HepG2 (cell line): ENCODE measurements at regions not wholly inside any gene's neighbourhood (a gene's known extent, or its start where the extent isn't known, plus 50 kb on each side); places are given as distances from the start of the nearest gene placed in this dataset.

Experiments used
- ATAC-seq: fragments of 200-7000 bp; cut with Tn5 transposase; 3 replicates; pipeline ENCODE4 v1.9.1; 2020; ENCODE audit warnings: mild to moderate bottlenecking, moderate library complexity
- BruUV-seq: library from RNA; stranded (reverse); fragments of 400-500 nt; replicated peaks from 2 replicates; lab custom pipeline; 2021; lab: Mats Ljungman, UMichigan
- CTCF ChIA-PET: fragments of 300-600 bp; formaldehyde crosslinking; extraction: SDS; loops from one replicate; lab custom pipeline; 2021; ENCODE audit warnings: low total read pairs, inconsistent platforms, low intra/inter-chr PET ratio; lab: Yijun Ruan, JAX
- POLR2A ChIA-PET: fragments of 350-600 bp; sonication (Branson Sonifier 250); formaldehyde crosslinking; loops from one replicate; lab custom pipeline; 2020; ENCODE audit warnings: antibody characterized with exemption, inconsistent platforms; lab: Yijun Ruan, JAX
- DNase-seq: peaks from one replicate; pipeline ENCODE4 v3.0.0-alpha.2; 2015; ENCODE audit warnings: low spot score
- FAIRE-seq: peaks from 3 replicates; lab custom pipeline; 2011; peaks lifted over from hg19 to GRCh38; lab: Jason Lieb, UNC
- H2AFZ ChIP-seq: one replicate; pipeline ENCODE4 v1.6.1; 2011; ENCODE audit warnings: low read length, inconsistent platforms
- H3K27ac ChIP-seq: fragments of 300-600 bp; 3 replicates; pipeline ENCODE4 v1.8.0; 2011; ENCODE audit warnings: mixed run types, mild to moderate bottlenecking, mixed read lengths, low read length, inconsistent platforms; ENCODE audit not compliant: insufficient read depth; ENCODE audit errors: extremely low read length
- H3K27me3 ChIP-seq, 2 experiments: fragments of 200-600 bp in 1 of 2; 2 replicates in 1 of 2; 3 replicates in 1 of 2; pipeline versions ENCODE4 v1.6.0 to v1.8.0; 2011; ENCODE audit warnings: low read length in 2 of 2, mild to moderate bottlenecking in 2 of 2, moderate library complexity in 2 of 2, inconsistent platforms in 1 of 2; ENCODE audit not compliant: insufficient read depth in 2 of 2, control insufficient read depth in 1 of 2
- H3K36me3 ChIP-seq, 2 experiments: fragments of 200-600 bp in 1 of 2; replicated peaks in 1 of 2; 2 replicates in 1 of 2; 3 replicates in 1 of 2; pipeline versions ENCODE4 v1.5.1 to v1.8.0; 2011; ENCODE audit warnings: low read length in 2 of 2, inconsistent platforms in 1 of 2; ENCODE audit not compliant: insufficient read depth in 2 of 2, control insufficient read depth in 1 of 2
- H3K4me1 ChIP-seq: 2 replicates; pipeline ENCODE4 v1.5.1; 2012; ENCODE audit warnings: low read length, inconsistent platforms; ENCODE audit not compliant: insufficient read depth
- H3K4me2 ChIP-seq: 2 replicates; pipeline ENCODE4 v1.6.0; 2011; ENCODE audit warnings: low read depth, low read length, inconsistent platforms
- H3K4me3 ChIP-seq, 3 experiments: fragments of 200-600 bp in 1 of 3; sonication (generic), shearing (Covaris generic) in 1 of 3; replicated peaks in 1 of 3; 2 replicates each; pipeline ENCODE4 v1.5.1; 2011 to 2016; ENCODE audit warnings: low read length in 3 of 3, inconsistent platforms in 2 of 3, low read depth in 2 of 3, mild to moderate bottlenecking in 2 of 3, control low read depth in 1 of 3, mixed read lengths in 1 of 3; ENCODE audit not compliant: insufficient read depth in 1 of 3
- H3K79me2 ChIP-seq: one replicate; pipeline ENCODE4 v1.6.1; 2011; ENCODE audit warnings: low read length, inconsistent platforms; ENCODE audit not compliant: insufficient read depth
- H3K9ac ChIP-seq: 2 replicates; pipeline ENCODE4 v1.6.0; 2011; ENCODE audit warnings: mild to moderate bottlenecking, low read depth, low read length, inconsistent platforms; ENCODE audit not compliant: insufficient read depth
- H3K9me3 ChIP-seq: 2 replicates; pipeline ENCODE4 v1.5.1; 2012; ENCODE audit warnings: mild to moderate bottlenecking, low read length
- H4K20me1 ChIP-seq: 2 replicates; pipeline ENCODE4 v1.6.0; 2011; ENCODE audit warnings: inconsistent platforms, mild to moderate bottlenecking, low read length, moderate library complexity; ENCODE audit not compliant: insufficient read depth
- ARNT2 ChIP-seq: sonication (generic); formaldehyde crosslinking; IDR thresholded peaks from 2 replicates; pipeline ENCODE4 v1.8.0; 2022; ENCODE audit warnings: mild to moderate bottlenecking, low read depth, missing genetic modification reagents, moderate library complexity
- CBX2 ChIP-seq, 2 experiments: fragments of 200-600 bp in 1 of 2; sonication (generic); formaldehyde crosslinking in 1 of 2; IDR thresholded peaks; 2 replicates each; pipeline versions ENCODE4 v1.7.0 to v1.8.1; 2018 to 2022; ENCODE audit warnings: low read depth in 2 of 2, low read length in 1 of 2, mild to moderate bottlenecking in 1 of 2, missing genetic modification reagents in 1 of 2
- ELF4 ChIP-seq: sonication (generic); formaldehyde crosslinking; IDR thresholded peaks from 2 replicates; pipeline ENCODE4 v1.5.0; 2020; ENCODE audit warnings: missing genetic modification reagents, mild to moderate bottlenecking, moderate library complexity, borderline replicate concordance
- KLF6 ChIP-seq: IDR thresholded peaks from 2 replicates; pipeline ENCODE4 v1.8.0; 2016; ENCODE audit warnings: missing biosample characterization, missing genetic modification reagents
- SCMH1 ChIP-seq: sonication (generic); formaldehyde crosslinking; IDR thresholded peaks from 2 replicates; pipeline ENCODE4 v1.9.0; 2021; ENCODE audit warnings: missing genetic modification reagents, mild to moderate bottlenecking, borderline replicate concordance
- SIX4 ChIP-seq: sonication (generic); formaldehyde crosslinking; IDR thresholded peaks from 2 replicates; pipeline ENCODE4 v1.4.0; 2020; ENCODE audit warnings: missing genetic modification reagents
- YEATS4 ChIP-seq: sonication (generic); formaldehyde crosslinking; IDR thresholded peaks from 2 replicates; pipeline ENCODE4 v1.4.0; 2020; ENCODE audit warnings: missing genetic modification reagents, borderline replicate concordance
- YY1 ChIP-seq: IDR thresholded peaks from 2 replicates; pipeline ENCODE4 v1.6.1; 2011; ENCODE audit warnings: low read length, low read depth, moderate library complexity, mild to moderate bottlenecking; ENCODE audit not compliant: insufficient read depth, insufficient replicate concordance
- ZNF205 ChIP-seq: IDR thresholded peaks from 2 replicates; pipeline ENCODE4 v1.6.1; 2018; ENCODE audit warnings: missing biosample characterization, missing genetic modification reagents
- ZNF44 ChIP-seq: sonication (generic); formaldehyde crosslinking; IDR thresholded peaks from 2 replicates; pipeline ENCODE4 v1.5.1; 2020; ENCODE audit warnings: mild to moderate bottlenecking, missing genetic modification reagents
- ZNF552 ChIP-seq: sonication (generic); formaldehyde crosslinking; IDR thresholded peaks from 2 replicates; pipeline ENCODE4 v1.9.0; 2022; ENCODE audit warnings: missing genetic modification reagents, mild to moderate bottlenecking, borderline replicate concordance
- ZNF781 ChIP-seq: sonication (generic); formaldehyde crosslinking; IDR thresholded peaks from 2 replicates; pipeline ENCODE4 v1.5.1; 2020; ENCODE audit warnings: borderline replicate concordance, mild to moderate bottlenecking, missing genetic modification reagents; ENCODE audit errors: not compliant biosample characterization
- ZSCAN30 ChIP-seq: sonication (generic); formaldehyde crosslinking; IDR thresholded peaks from 2 replicates; pipeline ENCODE4 v1.5.0; 2020; ENCODE audit warnings: mild to moderate bottlenecking, missing genetic modification reagents
- WGBS: methylation state at CpG from one replicate; pipeline ENCODE4 v1.1.6; 2017; ENCODE audit warnings: low lambda C conversion rate; 5-methylcytosine and 5-hydroxymethylcytosine counted together
- in situ Hi-C: cut with HindIII; loops from 2 replicates; pipeline ENCODE4 v1.10.0; 2017; ENCODE audit warnings: low pct_unique_long_range_greater_than_20kb; ENCODE audit not compliant: extremely low pct_ligation_motif_present
- intact Hi-C: fragments of 100-400 bp; cut with micrococcal nuclease; formaldehyde crosslinking; loops from one replicate; pipeline ENCODE4 v1.10.0; 2022; ENCODE audit not compliant: unreplicated experiment
- TF ChIP-seq, protein P1 (sequence below): sonication (generic); formaldehyde crosslinking; IDR thresholded peaks from 2 replicates; pipeline ENCODE4 v1.9.0; 2021; ENCODE audit warnings: missing genetic modification reagents, borderline replicate concordance
- TF ChIP-seq, protein P2 (sequence below): sonication (generic); formaldehyde crosslinking; IDR thresholded peaks from 2 replicates; pipeline ENCODE4 v1.5.1; 2020; ENCODE audit warnings: mild to moderate bottlenecking, moderate library complexity, missing genetic modification reagents
- TF ChIP-seq, protein P3 (sequence below): sonication (generic); formaldehyde crosslinking; IDR thresholded peaks from 2 replicates; pipeline ENCODE4 v1.4.0; 2020; ENCODE audit warnings: missing genetic modification reagents, borderline replicate concordance
- TF ChIP-seq, protein P4 (sequence below): sonication (generic); formaldehyde crosslinking; IDR thresholded peaks from 2 replicates; pipeline ENCODE4 v1.5.1; 2020; ENCODE audit warnings: missing genetic modification reagents, mild to moderate bottlenecking, borderline replicate concordance

DNA sequence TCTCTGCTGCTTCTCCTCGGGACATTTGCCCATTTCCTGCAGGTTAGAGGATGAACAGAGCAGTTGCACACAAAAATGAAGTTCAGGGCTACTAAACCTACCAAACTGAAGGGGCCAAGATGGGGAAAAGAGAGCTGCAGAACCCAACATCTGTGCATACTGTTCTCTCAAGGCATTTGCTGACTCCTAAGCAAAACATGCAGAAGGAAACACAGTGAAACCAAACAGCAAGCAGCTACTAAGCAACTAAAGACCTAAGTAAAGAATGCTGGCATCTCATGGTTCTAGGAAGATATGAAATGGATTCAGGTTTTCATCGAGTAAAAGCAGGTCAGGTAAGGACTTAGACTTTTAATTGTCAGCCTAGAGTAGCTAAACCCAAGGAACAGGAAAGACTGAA is 111.9 kb upstream of the SYT4 start (continued):
- TF ChIP-seq, protein P1, sequence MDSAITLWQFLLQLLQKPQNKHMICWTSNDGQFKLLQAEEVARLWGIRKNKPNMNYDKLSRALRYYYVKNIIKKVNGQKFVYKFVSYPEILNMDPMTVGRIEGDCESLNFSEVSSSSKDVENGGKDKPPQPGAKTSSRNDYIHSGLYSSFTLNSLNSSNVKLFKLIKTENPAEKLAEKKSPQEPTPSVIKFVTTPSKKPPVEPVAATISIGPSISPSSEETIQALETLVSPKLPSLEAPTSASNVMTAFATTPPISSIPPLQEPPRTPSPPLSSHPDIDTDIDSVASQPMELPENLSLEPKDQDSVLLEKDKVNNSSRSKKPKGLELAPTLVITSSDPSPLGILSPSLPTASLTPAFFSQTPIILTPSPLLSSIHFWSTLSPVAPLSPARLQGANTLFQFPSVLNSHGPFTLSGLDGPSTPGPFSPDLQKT (CRISPR knock-in tag), result no peak
- TF ChIP-seq YEATS4 (CRISPR knock-in tag) (no peak), SCMH1 (CRISPR knock-in tag) (no peak), CBX2 (IDR thresholded peaks at IDR 0.05; ENCODE audit: low read depth, low read length) (no peak), CBX2 (CRISPR knock-in tag; IDR thresholded peaks at IDR 0.05; ENCODE audit: low read depth) (no peak)
- TF ChIP-seq, all 625 proteins: peak for 0

DNA sequence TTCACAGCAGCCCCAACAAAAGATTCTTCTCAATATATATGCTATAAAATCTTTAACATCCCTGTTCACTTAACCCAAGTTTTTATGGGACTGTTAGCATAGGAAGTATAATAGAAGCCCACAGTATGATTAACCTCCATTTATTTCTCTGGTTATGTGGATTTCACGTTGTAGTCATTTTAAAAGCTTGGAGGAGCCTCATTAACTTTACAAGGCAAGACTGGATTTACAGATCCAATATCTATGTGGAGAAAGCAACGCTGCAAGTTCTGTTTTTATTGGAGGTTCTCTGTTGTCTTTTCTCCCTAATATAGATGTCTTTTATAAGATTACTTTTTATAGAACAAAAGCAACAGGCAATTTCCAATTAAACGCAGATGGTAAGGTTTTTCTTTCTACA is 114.9 kb upstream of the SYT4 start:
- no peaks in the 10 kb centered on the region for H3K27me3 ChIP-seq
- no peak overlapping the region for H3K27ac ChIP-seq
- no peak overlapping the region for H3K4me3 ChIP-seq
- H3K9me3 ChIP-seq, result no peaks in the 10 kb centered on the region
- H3K4me1 ChIP-seq, result no peaks in the 10 kb centered on the region
- no peak overlapping the region for H2AFZ ChIP-seq
- POLR2A ChIA-PET, result no interaction called here
- no peak overlapping the region for H3K9ac ChIP-seq
- H4K20me1 ChIP-seq, result no peaks in the 10 kb centered on the region
- DNase-seq (no peak), FAIRE-seq (no peak), ATAC-seq (no peak)
- CTCF ChIA-PET, result no interaction called here
- WGBS, result 0% methylated on average over 3 of the region's 3 CpGs
- no peak overlapping the region for H3K4me2 ChIP-seq
- in situ Hi-C loops, result no loop called here
- intact Hi-C loops, result loop anchor here (10.0 kb wide), 1 partner anchor 1277 kb away; no protein-coding TSS in a partner anchor
- no TSS peak for BruUV-seq
- H3K36me3 ChIP-seq, result no peaks in the 10 kb centered on the region
- no peaks in the 10 kb centered on the region for H3K79me2 ChIP-seq
- TF ChIP-seq, protein P2, sequence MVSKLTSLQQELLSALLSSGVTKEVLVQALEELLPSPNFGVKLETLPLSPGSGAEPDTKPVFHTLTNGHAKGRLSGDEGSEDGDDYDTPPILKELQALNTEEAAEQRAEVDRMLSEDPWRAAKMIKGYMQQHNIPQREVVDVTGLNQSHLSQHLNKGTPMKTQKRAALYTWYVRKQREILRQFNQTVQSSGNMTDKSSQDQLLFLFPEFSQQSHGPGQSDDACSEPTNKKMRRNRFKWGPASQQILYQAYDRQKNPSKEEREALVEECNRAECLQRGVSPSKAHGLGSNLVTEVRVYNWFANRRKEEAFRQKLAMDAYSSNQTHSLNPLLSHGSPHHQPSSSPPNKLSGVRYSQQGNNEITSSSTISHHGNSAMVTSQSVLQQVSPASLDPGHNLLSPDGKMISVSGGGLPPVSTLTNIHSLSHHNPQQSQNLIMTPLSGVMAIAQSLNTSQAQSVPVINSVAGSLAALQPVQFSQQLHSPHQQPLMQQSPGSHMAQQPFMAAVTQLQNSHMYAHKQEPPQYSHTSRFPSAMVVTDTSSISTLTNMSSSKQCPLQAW, result no peak
- TF ChIP-seq ELF4 (CRISPR knock-in tag), result no peak
- TF ChIP-seq YY1, result no peak
- no peak for TF ChIP-seq ZNF552 (CRISPR knock-in tag)
- no peak for TF ChIP-seq ZNF205
- TF ChIP-seq KLF6, result no peak
- TF ChIP-seq, protein P3, sequence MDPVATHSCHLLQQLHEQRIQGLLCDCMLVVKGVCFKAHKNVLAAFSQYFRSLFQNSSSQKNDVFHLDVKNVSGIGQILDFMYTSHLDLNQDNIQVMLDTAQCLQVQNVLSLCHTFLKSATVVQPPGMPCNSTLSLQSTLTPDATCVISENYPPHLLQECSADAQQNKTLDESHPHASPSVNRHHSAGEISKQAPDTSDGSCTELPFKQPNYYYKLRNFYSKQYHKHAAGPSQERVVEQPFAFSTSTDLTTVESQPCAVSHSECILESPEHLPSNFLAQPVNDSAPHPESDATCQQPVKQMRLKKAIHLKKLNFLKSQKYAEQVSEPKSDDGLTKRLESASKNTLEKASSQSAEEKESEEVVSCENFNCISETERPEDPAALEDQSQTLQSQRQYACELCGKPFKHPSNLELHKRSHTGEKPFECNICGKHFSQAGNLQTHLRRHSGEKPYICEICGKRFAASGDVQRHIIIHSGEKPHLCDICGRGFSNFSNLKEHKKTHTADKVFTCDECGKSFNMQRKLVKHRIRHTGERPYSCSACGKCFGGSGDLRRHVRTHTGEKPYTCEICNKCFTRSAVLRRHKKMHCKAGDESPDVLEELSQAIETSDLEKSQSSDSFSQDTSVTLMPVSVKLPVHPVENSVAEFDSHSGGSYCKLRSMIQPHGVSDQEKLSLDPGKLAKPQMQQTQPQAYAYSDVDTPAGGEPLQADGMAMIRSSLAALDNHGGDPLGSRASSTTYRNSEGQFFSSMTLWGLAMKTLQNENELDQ (CRISPR knock-in tag), result no peak
- no peak for TF ChIP-seq ARNT2
- TF ChIP-seq ZNF781 (CRISPR knock-in tag), result no peak
- TF ChIP-seq ZNF44 (CRISPR knock-in tag), result no peak
- TF ChIP-seq, protein P4, sequence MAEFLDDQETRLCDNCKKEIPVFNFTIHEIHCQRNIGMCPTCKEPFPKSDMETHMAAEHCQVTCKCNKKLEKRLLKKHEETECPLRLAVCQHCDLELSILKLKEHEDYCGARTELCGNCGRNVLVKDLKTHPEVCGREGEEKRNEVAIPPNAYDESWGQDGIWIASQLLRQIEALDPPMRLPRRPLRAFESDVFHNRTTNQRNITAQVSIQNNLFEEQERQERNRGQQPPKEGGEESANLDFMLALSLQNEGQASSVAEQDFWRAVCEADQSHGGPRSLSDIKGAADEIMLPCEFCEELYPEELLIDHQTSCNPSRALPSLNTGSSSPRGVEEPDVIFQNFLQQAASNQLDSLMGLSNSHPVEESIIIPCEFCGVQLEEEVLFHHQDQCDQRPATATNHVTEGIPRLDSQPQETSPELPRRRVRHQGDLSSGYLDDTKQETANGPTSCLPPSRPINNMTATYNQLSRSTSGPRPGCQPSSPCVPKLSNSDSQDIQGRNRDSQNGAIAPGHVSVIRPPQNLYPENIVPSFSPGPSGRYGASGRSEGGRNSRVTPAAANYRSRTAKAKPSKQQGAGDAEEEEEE (CRISPR knock-in tag), result no peak
- no peak for TF ChIP-seq SIX4 (CRISPR knock-in tag)
- TF ChIP-seq ZSCAN30 (CRISPR knock-in tag), result no peak
